Upper lobe of right lung (tissue), 1 donor: ENCODE measurements at regions not wholly inside any gene's neighbourhood (a gene's known extent, or its start where the extent isn't known, plus 50 kb on each side); places are given as distances from the start of the nearest gene placed in this dataset.

Source experiments
- ATAC-seq: fragments of 200-7000 bp; cut with Tn5 transposase; one replicate; pipeline ENCODE4 v1.9.1; 2020; ENCODE audit warnings: mild to moderate bottlenecking, moderate library complexity
- DNase-seq: peaks from one replicate; pipeline ENCODE4 v3.0.0-alpha.2; 2020
- H3K27ac ChIP-seq: fragments of 200-600 bp; one replicate; pipeline ENCODE4 v1.8.0; 2022
- H3K27me3 ChIP-seq: fragments of 200-600 bp; one replicate; pipeline ENCODE4 v1.8.0; 2022; ENCODE audit warnings: mild to moderate bottlenecking
- H3K36me3 ChIP-seq: fragments of 200-600 bp; one replicate; pipeline ENCODE4 v1.8.0; 2022
- H3K4me1 ChIP-seq: fragments of 200-600 bp; one replicate; pipeline ENCODE4 v1.8.0; 2022
- H3K4me3 ChIP-seq: fragments of 200-600 bp; one replicate; pipeline ENCODE4 v1.8.0; 2022; ENCODE audit warnings: mild to moderate bottlenecking
- H3K9me3 ChIP-seq: fragments of 200-600 bp; one replicate; pipeline ENCODE4 v1.8.0; 2022
- intact Hi-C: fragments of 100-400 bp; cut with DNase I; formaldehyde crosslinking; loops from one replicate; pipeline ENCODE4 v1.11.0; 2022
- TF ChIP-seq, protein P1 (sequence below): fragments of 200-600 bp; IDR thresholded peaks from one replicate; pipeline ENCODE4 v1.8.0; 2022; ENCODE audit warnings: antibody characterized with exemption
- donor health status: DM: no; HTN: yes; CAD: no; lungs with severe emphysema.

DNA sequence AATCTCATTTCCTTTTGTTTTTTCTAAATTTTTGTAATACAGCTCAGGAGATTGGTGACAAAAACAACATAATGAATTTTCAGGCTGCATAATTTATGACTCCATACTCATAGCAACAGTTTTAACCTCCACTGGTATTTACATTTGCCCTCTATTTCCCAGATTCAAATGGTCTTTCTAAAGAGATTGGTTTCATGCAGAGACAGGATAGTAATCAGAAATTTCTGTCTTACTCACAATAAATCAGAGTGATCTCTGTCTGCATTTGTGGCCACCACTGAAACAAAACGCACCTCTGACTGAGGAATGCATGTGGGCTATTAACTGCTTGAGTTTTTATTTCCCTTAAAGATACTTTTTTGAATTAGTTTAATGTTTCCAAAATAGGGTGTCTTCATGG, 1526.0 kb downstream of the CDH8 start:
- TF ChIP-seq, protein P1, sequence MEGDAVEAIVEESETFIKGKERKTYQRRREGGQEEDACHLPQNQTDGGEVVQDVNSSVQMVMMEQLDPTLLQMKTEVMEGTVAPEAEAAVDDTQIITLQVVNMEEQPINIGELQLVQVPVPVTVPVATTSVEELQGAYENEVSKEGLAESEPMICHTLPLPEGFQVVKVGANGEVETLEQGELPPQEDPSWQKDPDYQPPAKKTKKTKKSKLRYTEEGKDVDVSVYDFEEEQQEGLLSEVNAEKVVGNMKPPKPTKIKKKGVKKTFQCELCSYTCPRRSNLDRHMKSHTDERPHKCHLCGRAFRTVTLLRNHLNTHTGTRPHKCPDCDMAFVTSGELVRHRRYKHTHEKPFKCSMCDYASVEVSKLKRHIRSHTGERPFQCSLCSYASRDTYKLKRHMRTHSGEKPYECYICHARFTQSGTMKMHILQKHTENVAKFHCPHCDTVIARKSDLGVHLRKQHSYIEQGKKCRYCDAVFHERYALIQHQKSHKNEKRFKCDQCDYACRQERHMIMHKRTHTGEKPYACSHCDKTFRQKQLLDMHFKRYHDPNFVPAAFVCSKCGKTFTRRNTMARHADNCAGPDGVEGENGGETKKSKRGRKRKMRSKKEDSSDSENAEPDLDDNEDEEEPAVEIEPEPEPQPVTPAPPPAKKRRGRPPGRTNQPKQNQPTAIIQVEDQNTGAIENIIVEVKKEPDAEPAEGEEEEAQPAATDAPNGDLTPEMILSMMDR, result no peak
- DNase-seq, result no peak
- Histone ChIP-seq H3K9me3 (no peaks in the 10 kb centered on the region), H3K4me3 (no peak overlapping the region), H3K27ac (no peak overlapping the region), H3K27me3 (no peaks in the 10 kb centered on the region), H3K36me3 (no peaks in the 10 kb centered on the region), H3K4me1 (no peaks in the 10 kb centered on the region)
- no peak for ATAC-seq
- intact Hi-C loops, result no loop called here

DNA sequence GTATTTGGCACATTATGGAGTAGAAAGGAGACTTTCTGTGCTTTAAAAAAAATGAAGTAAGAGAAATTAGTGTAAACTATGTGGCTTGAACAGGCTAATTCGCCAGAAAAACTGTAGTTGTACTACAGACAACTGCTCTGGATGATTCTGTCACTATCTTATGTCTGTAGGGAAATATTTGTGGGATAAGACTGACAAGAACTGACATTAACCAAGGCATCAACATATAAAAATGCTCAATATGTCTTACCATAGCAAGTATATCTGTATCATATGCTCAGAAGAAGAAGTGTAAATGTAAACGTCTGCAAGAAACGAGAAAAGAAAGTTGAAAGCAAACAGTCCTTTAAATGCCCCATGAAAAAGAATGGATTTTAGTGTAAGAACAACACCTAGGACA, 1545.0 kb downstream of the CDH8 start:
- intact Hi-C loops, result no loop called here
- Histone ChIP-seq H3K4me3 (no peak overlapping the region), H3K27me3 (no peaks in the 10 kb centered on the region), H3K36me3 (no peaks in the 10 kb centered on the region), H3K4me1 (no peaks in the 10 kb centered on the region), H3K27ac (no peak overlapping the region), H3K9me3 (no peaks in the 10 kb centered on the region)
- TF ChIP-seq, protein P1, result no peak
- ATAC-seq, result no peak
- DNase-seq, result no peak

DNA sequence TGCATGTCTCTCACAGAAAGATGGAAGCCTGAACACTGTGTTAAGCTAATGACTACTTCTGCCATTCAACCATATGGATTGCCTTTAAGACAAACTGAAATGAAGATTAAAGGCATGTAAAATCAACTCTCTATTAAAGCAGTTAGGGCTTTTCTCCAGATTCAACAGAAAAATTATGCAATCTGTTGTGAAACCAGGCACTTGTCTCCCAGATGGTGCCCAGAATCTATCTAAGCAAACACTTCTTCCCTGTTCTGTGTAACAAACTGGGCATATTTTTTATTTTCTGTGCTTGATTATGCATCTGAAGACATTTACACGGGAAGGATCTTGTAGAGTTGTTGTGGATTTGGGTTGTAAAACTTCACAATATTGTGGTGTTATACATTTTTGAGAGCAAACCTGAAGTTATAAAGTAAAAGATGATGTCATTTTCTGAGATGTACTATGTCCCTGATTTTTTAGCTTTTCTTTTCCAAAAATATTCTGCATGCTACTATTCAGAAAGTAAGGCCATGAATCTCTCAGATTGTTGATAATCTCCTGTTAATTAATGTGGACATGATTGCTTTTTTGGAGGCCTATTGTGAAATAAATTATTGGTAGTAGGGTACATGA, 1550.3 kb downstream of the CDH8 start:
- no peak for ATAC-seq
- Histone ChIP-seq H3K4me1 (no peaks in the 10 kb centered on the region), H3K4me3 (no peak overlapping the region), H3K27me3 (no peaks in the 10 kb centered on the region), H3K9me3 (no peaks in the 10 kb centered on the region), H3K27ac (no peak overlapping the region), H3K36me3 (no peaks in the 10 kb centered on the region)
- no peak for DNase-seq
- intact Hi-C loops, result no loop called here
- TF ChIP-seq, protein P1, result no peak

DNA sequence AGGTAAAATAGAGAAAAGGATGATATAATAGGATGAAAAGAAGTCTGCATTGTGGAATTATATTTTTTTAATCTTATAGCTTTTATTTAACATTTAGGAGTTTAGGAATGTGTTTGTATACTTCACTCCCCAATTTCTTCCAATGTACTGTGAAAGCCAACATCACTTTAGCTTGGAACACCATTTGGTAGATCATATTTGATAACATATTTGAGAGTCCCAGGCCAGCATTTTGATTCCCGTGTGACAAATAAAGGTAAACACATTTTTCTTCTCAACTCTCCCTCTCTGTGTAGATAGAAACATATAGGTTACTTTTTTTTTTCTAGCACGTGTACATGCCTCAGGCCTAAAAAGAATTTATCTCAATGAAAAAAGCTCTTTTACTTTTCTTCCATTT, 1551.3 kb downstream of the CDH8 start:
- TF ChIP-seq, protein P1, result no peak
- Histone ChIP-seq H3K36me3 (no peaks in the 10 kb centered on the region), H3K27ac (no peak overlapping the region), H3K27me3 (no peaks in the 10 kb centered on the region), H3K4me1 (no peaks in the 10 kb centered on the region), H3K4me3 (no peak overlapping the region), H3K9me3 (no peaks in the 10 kb centered on the region)
- ATAC-seq (no peak), DNase-seq (no peak)
- intact Hi-C loops, result no loop called here

DNA sequence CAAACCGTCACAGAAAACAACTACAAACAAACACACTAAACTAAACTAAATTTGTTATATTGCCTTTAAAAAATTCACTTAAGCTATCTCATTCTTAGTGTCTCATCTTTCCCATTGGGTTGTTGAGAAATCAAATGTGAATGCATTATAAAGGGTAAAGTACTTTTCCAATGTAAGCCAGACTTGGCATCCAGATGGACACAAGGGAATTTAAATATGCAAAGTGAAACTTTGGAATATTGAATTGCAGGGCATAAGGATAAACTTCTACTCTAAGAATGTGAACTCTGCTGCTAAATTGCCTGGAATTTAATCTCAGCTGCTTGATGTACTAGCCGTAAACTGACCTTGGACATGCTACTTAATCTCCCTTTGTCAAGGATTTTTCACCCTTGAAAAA, 1554.6 kb downstream of the CDH8 start:
- H3K9me3 ChIP-seq, result no peaks in the 10 kb centered on the region
- DNase-seq (no peak), ATAC-seq (no peak)
- intact Hi-C loops, result no loop called here
- no peaks in the 10 kb centered on the region for H3K36me3 ChIP-seq
- H3K4me3 ChIP-seq, result no peak overlapping the region
- H3K27ac ChIP-seq, result no peak overlapping the region
- H3K4me1 ChIP-seq, result no peaks in the 10 kb centered on the region
- TF ChIP-seq, protein P1, result no peak
- H3K27me3 ChIP-seq, result no peaks in the 10 kb centered on the region

DNA sequence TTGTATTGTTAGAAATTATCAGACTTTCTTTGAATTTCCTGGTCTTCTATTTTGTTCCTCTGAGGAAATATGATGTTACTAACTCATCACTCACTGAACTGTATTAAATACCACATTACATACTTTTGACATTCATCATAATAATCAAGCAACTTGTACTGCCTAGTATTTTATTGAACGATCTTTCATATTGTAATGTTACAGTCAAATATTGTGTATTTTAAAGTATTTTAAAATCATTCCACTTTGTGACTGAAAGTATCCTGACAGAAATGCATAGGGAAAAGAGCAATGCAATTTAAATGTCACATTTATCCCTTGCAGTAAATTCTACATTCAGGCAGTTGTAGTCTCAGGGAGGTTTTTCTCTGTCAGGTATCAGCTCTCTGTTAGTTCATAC, 1557.4 kb downstream of the CDH8 start:
- no peaks in the 10 kb centered on the region for H3K4me1 ChIP-seq
- no peak overlapping the region for H3K27ac ChIP-seq
- ATAC-seq (no peak), DNase-seq (no peak)
- TF ChIP-seq, protein P1, result no peak
- H3K4me3 ChIP-seq, result no peak overlapping the region
- H3K9me3 ChIP-seq, result no peaks in the 10 kb centered on the region
- intact Hi-C loops, result no loop called here
- no peaks in the 10 kb centered on the region for H3K27me3 ChIP-seq
- no peaks in the 10 kb centered on the region for H3K36me3 ChIP-seq
